Islet precursor cell (in vitro differentiated cells): ENCODE measurements at regions not wholly inside any gene's neighbourhood (a gene's known extent, or its start where the extent isn't known, plus 50 kb on each side); places are given as distances from the start of the nearest gene placed in this dataset.
A peak's percentile ranks its signal among the peaks of the same experiment; 100 is the strongest.
"Not testable (repeated sequence)": the region's sequence is repeated elsewhere in the genome, so short reads cannot be mapped to it uniquely, and the experiment has no call there.

Experiments used
- DNase-seq: peaks from one replicate; pipeline ENCODE4 v3.0.0-alpha.2; 2018

- no peak for DNase-seq
These were observed 113.6 kb upstream of the NXPH2 start for GRCh38 chr2:138893746-138894145.

GRCh38 chr2:138881126-138881525 lies 100.9 kb upstream of the NXPH2 start:
- DNase-seq: no peak

DNA sequence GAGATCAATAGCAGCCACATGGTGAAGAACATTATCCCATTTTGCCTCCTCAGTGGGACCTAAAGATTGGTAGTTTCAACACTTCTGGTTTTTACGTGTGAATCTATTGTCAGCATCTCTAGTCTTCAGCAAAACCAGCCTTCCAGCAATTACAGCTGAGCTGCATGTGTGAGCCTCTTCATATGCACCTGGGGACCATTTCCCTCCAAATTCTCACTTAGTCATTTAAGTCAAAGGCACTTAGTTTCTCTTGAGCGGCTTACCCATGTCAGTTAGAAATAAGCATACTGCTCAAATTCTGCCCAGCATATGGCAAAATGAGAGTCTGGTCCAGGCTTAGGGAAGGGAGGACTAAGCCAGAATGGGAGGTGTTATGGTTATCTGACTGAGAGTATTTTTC lies 99.7 kb upstream of the NXPH2 start:
- no peak for DNase-seq

GRCh38 chr2:138877421-138877820 lies 97.2 kb upstream of the NXPH2 start:
- peak; percentile 76 for DNase-seq

GRCh38 chr2:138874251-138874650 lies 94.1 kb upstream of the NXPH2 start:
- DNase-seq: no peak

DNA sequence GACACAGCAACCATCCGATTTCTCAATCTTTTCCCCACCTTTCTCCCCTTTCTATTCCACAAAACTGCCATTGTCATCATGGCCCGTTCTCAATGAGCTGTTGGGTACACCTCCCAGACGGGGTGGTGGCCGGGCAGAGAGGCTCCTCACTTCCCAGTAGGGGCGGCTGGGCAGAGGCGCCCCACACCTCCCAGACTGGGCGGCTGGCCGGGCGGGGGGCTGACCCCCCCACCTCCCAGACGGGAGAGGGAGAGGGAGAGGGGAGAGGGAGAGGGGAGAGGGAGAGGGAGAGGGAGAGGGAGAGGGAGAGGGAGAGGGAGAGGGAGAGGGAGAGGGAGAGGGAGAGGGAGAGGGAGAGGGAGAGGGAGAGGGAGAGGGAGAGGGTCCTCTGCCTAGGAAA lies 91.9 kb upstream of the NXPH2 start:
- not testable (repeated sequence) for DNase-seq

DNA sequence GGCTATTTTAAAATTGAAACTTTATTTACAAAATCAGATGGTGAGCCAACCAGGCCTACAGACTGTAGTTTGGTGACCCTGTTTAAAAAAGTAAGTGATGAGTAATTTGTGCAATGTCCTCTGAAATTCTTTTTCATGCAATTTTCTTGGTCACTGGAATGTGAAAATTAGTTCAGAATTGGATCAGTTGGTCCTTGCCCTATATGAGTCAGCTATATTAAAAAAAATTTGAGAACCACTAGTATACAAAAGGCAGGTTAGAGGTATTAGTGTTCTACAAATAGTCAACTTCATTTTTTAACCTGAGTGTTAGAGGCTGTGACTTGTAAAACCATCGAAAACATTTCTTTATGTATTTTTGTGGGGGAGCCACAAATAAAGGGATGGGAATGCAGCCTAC lies 91.1 kb upstream of the NXPH2 start:
- no peak for DNase-seq

DNA sequence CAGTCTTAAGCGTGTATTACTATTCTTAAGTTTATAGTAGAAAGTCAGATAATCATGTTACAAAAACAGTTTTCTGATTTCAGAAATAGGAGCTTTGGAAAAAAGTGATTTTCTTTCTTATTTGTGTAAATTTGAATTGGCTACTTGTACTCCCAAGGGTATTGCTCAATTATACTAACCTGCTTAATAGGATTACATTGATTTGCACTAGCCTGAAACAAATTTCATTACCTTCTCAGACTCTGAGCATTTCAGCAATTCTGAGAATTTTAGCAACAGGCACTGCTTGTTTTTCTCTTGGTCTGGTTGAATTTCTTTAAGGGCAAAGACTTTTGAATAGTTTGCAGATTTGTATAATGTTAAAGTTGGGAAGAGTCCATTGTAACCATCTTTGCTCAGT lies 87.2 kb upstream of the NXPH2 start:
- no peak for DNase-seq

GRCh38 chr2:138866797-138867196 lies 86.6 kb upstream of the NXPH2 start:
- DNase-seq: no peak

DNA sequence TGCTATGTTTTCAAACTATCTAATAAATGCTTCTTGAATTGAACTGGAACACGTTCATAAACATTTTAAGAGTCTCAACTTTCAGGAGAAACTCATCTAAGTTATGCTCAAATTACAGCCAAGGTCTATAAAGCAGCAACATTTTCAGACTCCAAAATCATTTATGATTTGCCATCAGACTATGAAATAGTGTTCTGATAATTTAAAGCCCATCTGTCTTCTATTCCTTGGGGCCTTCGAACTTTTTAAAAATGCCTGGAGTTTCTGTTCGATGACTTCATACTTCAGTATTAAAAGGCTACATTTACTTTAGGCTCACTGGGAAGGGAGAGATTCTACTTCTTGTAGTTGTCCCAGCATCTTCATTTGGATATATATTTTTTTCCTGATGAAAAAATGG lies 73.6 kb upstream of the NXPH2 start:
- no peak for DNase-seq

DNA sequence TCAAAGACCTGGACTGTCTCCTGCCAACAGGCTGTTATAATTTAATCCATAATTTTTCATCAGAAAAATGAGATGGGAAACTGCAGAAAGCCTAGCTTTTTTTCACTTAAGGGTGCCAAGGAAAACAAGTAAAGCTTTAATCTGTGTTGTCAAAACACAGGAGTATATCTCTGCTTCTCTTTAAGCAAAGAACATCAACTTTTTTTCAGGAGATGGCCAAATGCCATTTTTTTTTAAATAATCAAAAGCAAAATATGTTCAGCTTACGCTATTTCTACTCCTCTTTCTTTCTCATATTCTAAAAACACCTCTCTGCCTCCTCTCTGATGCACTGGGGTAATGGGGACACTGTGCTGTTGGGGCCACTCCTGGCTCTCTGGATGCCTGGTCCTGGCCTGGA lies 73.1 kb upstream of the NXPH2 start:
- no peak for DNase-seq

- no peak for DNase-seq
These were observed 66.1 kb upstream of the NXPH2 start for GRCh38 chr2:138846216-138846821.

- DNase-seq: no peak
These were observed 62.2 kb upstream of the NXPH2 start for GRCh38 chr2:138842341-138842740.

GRCh38 chr2:138841459-138841858 lies 61.3 kb upstream of the NXPH2 start:
- no peak for DNase-seq

DNA sequence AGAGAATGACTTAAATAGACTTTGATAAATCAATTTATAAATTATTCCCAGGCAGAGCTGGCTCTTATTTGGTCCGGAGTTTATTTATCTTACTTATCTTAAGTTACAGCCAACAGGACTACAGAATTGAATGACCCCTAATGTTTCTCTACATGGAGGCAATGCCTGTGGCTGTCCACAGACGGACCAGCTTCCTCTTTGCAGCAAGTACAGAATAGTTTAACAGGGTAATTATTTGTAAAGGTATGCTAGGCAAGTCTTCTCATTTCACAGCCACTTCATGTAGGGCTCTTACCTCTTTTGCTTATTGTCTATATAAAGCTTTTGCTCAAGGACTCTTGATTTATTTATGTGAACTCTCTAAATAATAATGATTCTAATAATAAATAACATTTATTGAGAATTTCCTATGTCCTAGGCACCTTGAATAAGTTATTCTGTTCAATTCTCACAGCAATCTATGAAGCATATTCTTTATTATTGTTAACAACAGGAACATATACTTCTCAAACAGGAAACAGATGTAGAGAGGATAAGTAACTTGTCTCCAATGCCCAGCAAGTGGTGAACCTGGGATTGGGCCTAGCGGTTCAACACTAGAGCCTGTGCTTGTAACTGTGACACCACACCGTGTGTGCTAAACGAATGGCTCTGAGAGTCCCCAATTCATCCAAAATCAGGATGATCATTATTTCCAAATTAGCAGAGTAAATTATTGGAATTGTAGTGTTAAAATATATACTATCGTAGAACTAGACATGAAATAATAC lies 58.8 kb upstream of the NXPH2 start:
- no peak for DNase-seq

DNA sequence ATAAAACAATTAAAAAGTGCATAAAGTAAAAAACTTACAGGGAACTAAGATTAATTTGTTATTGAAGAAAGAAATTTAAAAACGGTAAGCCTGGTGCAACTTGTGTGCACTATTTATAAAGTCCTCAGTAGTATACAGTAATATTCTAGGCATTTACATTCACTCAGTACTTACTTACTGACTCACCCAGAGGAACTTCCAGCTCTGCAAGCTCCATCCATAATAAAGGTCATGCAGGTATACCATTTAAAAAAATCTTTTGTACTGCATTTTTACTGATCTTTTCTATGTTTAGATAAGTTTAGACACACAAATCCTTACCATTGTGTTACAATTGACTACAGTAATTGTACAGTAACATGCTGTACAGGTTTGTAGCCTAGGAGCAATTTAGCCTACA lies 51.5 kb upstream of the NXPH2 start:
- no peak for DNase-seq

- no peak for DNase-seq
These were observed 51.0 kb upstream of the NXPH2 start for GRCh38 chr2:138831154-138831553.

- DNase-seq: no peak
These were observed 50.4 kb upstream of the NXPH2 start for GRCh38 chr2:138830547-138830946.
